ENCODE measurements at regions not wholly inside any gene's neighbourhood (a gene's known extent, or its start where the extent isn't known, plus 50 kb on each side); places are given as distances from the start of the nearest gene placed in this dataset.
A peak's percentile ranks its signal among the peaks of the same experiment; 100 is the strongest.

DNA sequence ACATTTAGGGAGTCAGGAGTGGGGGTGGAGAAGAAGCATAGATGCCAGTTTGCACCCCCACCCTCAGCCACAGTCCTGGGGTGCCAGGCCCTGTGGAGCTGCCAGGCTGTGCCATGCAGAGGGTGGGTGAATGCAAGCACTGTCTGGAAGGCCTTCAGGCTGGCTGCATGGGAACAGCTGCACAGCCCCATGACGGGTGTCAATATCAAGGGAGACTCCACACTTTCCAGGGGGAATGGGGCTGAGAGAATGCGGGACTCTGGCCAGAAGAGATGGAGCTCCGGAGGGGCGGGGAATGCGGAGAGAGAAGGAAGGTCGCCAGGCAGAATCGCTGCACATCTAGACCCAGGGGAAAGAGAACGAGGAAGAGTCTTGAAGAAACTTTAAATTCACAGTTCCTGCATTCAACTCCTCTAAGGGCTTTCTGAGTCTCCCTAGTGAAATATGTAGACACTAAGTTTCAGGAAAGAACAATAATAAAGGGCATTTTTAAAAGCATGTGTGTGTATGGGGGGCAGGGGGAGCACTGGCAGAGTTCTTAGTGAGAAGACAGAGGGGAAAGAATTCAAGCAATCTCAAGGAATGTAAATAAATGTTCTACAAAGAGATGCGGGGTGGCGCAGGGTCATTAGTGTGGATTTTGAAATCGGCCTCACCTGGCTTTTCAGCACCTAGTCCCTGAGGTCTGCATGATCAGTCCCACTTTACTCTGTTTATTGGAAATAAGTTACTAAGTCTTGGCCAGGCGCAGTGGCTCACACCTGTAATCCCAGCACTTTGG lies 59.1 kb downstream of the BOD1 start:
- DNase-seq (ENCODE audit: low read depth) = no peak

DNA sequence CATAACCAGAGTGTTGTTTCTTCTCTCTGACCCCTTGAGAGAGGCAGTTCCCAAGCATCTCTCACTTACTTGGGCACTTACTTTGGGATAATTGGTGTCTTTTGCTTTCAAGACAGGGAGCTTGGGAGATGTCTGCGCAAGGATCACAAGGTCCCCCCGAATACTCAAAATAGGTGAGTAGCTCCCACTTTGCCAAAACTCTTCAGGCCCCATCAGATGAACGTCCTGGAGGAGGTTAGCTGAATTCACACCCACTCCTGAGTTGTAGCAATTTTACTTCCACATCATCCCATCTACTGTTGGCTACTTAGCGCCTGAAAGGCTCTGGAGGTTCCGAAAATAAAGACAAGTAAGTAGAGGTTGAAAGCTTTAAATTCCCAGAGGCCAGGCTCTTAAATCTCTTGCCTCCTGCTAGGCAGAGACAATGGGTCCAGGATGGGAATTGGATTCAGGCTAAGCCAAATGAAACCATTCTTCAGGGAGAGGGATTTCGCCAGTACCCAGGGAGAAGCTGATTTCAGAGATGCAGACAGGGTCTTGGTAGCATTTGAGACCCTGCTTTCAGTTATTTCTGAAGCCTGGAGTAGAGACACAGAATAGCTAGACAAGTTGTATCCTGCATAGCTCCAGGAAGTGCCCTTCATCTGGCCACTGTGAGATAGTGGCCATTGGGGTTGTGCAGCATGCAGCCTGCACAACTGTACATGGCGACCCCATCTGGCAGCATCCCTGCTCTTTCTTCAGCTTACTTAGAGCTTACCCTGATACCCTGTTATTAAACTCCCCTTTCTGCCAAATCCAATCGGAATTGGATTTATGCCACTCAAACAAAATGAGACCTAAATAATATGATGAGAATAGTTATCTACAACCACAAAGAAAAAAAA lies 60.1 kb downstream of the BOD1 start:
- DNase-seq (ENCODE audit: low read depth) = no peak

DNA sequence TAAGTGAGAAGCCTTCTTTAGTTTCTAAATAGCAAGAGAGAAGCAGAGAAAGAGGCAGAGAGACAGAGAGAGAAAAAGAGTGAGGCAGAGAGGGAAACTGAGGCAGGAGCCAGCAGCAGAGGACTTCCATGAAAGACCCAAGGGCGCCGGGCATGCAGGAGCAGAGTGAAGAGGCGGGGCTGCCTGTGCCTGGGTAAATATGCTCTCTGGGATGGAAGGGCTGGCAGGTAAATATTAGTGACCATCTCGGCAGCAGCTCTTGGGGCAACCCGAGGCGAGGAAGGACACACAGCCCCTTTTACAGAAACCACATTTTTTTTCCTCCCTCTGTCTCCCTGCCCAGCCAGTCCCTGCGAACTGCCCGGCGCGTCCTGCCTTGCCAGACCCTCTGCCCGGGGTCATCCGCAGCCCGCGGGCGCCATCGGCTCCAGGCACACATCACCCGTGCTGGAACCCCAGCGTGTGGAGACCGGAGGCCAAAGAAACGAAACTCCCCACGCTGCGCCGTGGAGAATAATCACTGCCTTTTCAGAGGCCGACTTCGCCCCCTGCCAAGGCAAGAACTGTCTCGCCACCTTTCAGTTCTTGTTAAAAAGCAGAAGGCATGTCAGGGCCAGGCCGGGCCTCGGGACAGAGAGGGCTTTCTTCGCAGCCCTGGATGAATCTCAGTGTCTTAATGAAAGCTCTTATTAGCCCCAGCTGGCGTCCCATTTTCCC lies 61.3 kb downstream of the BOD1 start:
- DNase-seq (ENCODE audit: low read depth) = peak; percentile 24

DNA sequence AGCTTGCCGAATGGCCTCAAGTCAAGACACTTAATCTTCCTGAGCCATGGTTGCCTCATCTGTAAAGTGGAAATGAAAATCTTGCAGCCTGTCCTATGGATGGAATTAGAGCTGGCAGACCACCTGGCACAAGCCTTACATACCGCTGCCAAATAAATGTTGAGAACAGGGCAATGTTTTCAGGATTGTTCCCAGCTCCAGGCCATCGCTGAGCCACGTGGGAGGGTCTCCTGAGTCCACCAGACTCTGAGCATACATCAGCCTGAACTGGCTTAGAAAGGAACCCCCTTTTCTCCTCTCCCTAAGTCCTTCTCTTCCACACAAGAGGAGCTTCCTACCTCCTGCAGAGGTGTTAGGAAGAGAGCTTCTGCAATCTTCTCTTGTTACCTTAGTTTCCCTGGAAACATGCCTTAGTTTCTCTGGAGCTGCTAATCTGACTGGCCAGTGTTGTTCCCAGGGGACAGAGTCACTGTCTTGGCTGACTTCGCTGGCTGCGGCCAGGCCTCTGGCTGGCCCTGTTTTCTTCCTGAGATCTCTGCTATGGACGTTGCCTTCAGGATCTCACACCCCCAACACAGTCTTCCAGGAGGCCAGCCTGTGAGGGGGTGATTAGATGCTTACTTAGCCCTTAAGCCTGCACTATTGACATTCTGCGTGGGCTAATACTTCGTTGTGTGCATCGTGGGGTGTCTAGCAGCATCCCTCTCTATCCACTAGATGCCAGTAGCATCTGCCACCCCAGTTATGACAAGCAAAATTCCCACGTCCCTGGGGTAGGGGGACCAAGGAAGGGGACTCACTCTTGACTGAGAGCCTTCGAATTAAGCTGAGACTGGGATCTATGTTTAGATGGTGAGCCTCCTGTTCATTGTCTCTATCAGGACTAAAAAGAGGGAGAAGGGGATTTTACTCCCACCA lies 62.2 kb downstream of the BOD1 start:
- no peak for DNase-seq (ENCODE audit: low read depth)

DNA sequence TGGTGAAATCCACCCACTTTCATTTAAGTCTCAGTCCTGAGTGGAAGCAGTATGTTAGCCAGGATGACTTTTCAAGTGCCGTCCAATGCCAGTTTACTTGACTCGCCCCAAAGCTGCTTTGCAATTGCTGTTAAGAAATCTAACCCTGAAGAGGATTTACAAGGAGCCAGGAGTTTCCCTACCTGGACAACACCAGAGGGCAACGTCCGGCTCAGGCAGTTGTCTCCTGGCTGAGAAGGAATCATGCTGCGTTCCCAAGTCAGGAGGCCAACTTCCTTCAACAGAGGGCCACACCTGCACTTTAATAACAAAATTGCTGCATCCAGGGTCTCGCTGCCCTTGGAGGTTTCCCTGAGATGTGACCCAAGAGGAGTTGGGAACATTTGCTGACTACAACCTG lies 65.8 kb downstream of the BOD1 start:
- no peak for DNase-seq (ENCODE audit: low read depth)

DNA sequence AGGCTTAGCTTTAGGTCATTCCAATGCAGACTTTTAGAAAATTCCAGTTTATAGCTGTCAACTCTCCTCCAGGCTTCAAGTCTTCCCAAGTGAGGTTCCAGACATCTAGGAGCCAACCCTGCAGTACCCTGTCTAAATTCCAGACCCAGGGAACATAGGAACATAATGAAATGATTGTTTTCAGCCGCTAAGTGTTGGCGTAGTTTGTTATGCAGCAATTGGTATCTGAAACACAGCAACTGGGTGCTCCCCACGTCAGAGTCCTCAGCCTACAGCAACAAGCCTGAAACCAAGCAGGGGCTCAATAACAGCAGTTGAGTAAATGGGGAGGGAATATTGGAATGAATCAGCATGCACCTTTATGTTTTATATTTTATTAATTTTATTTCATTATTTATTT lies 66.8 kb downstream of the BOD1 start:
- no peak for DNase-seq (ENCODE audit: low read depth)

DNA sequence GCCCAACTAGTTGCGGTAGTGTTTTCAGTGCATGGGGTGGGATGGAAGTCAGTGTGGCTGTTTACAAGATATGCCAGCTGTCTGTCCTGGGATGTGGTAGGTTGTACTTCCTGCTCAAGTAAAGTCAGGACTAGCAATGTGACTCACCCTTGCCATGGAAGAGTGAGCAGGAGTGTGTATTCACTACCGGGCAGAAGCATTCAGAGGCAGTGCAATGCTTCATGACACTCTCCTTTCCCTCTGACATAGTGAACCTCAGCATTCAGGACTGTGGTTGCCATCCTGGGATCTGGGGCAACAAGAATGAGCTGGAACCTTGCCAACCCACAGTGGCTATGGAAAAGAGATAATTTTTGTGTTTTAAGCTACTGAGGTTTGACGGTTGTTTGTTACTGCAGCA lies 68.9 kb downstream of the BOD1 start:
- DNase-seq (ENCODE audit: low read depth) = peak; percentile 88

DNA sequence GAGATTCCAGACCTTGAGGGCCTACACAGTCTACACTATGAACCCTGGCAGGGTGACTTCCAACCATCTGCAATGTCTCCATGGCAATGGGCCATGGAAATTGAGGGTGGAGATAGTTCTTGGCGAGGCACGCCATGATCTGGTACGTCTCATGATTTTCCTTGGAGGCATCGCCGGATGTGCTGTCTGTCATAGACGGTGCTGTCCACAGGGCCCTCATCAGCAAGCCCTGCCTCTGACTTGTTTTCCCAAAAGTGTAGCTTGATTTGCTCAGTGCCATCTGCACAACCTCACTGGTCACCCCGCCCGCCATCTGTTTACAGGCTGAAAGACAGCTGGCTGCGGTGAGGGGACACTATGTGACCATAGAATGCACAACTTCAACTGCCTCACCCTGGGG lies 73.5 kb downstream of the BOD1 start:
- no peak for DNase-seq (ENCODE audit: low read depth)

DNA sequence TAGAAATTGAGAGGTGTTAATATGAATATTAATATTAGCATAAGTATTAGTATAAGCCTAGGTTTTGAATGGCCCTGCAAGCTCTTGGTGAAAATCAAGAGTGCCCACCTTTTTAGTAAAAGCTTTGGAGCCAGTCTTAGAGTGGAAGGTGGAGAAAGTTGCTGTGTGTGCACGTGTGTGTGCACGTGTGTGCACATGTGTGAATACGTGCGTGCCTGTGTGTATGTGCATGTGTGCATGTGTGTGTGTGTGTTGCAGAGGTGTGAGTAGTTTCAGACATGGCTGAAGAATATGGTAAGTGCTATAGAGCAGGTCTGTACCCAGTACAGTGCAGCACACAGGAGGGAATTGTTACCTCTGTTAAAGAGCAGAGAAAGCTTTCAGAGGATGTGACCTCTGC lies 74.3 kb downstream of the BOD1 start:
- DNase-seq (ENCODE audit: low read depth) = no peak

DNA sequence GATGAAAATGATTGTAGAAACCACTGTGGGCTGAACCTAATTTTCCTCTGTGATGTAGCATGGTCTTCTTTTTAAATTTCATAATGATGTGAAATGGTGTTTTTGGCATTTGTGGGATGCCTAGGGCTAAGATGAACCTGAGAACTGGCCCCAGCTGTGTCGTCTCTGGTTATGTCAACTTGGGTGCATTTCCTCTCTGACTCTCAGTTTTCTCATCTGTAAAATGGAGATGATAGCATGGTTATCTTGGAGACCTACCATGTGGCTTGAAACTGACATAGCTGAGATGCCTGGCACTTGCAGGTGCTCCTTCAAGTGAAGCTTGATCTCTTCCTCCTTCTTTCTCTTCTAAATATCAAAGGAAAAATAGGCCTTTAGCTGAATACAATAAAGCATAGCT lies 77.8 kb downstream of the BOD1 start:
- DNase-seq (ENCODE audit: low read depth) = no peak

DNA sequence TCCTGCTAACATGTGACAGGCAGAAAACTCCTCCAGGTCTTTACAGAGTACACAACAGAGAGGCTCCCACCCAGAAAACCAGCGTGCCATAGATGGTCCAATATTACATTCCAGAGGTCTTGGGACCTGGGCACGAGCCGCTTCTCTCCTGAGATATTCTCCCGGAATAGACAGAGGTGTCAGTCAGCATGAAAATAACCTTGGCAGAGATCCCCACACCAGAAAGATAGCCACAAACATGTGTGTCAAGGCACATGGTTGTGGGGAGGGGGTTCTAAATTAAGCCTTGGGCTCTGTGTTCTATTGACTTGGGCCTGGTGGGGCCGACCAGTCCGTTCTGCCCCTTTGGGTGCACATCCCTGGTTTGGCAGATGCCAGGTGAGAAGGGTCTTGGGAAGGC lies 78.4 kb downstream of the BOD1 start:
- no peak for DNase-seq (ENCODE audit: low read depth)

DNA sequence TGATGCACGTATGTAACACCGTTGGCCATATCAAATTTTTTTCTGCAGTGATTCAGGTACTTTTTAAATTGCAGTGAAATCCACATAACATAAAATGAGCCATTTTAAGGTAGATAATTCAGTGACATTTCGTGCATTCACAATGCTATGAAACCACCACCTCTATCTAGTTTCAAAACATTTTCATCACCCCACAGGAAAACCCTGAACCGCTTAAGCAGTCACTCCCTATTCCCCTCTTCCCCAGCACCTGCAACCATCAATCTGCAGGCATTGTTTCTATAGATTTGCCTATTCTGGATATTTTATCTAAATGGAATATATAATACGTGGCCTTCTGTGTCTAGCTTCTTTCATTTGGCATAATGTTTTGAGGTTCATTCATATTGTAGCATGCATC lies 79.2 kb downstream of the BOD1 start:
- DNase-seq (ENCODE audit: low read depth) = no peak

DNA sequence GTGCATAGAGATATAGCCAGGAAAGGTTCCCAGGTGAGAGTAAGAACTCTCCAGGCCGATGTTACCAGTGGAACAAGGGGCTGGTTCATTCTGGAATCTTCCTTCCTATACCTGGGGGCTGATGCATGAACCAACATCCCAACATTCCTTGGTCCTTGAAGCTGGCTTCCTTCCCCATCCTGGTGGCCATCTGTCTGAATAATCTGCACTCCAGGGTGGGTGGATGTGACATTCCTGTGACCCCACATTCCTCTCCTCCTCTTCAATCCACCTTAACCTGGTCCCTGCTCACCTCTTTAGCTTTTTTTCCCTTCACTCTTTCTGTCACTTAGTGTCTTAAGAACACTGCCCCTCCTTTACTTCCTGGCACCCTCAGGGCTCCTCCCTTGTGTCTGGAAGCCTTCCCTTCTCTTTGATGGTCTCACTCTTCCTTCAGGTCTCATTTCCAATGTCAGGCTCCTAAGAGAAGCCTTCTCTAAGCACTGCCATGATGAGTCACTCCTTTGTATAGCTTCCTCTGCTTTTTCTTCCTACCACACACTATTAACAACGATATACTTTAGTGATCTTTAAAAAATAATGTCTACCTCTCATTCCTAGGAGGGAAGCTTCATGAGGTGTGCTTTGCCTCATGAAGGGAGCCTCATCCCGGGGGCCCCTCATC lies 80.3 kb downstream of the BOD1 start:
- DNase-seq (ENCODE audit: low read depth) = peak; percentile 39

DNA sequence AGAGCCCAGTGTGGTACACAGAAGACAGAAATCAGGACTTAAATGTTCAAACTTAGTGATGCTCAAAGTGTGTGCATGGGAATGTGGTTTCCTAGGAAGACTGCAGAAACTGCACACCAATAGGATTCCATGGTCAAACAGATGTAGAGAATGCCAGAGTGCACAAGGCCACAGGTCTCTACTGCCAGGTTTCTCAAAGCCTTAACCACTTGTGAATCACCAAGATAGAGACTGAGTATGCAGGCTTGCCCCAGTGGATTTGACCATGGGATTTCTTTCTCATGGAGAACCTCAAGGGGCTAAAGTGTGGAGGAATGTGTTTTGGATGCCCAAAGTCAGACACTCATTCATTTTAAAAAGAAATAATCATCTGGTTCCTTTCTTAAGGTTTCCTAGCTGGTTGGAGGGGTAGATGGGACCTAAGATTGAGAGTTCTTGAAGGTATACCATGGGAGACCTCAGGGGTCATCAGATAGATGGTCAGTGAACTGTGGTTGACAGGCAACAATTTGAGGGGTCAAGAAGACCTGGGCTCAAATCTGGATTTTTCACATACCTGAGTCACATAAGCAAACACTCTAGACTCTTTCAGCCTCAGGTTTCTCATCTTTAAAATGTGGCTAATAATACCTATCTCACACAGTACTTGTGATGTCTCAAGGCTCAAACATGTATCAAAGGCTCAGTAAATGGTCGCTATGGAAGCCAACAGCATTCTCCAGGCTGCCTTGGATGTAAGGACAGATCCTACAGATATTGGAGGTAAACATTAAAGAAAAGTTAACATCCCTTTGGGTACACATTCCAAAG lies 81.1 kb downstream of the BOD1 start:
- DNase-seq (ENCODE audit: low read depth) = no peak

DNA sequence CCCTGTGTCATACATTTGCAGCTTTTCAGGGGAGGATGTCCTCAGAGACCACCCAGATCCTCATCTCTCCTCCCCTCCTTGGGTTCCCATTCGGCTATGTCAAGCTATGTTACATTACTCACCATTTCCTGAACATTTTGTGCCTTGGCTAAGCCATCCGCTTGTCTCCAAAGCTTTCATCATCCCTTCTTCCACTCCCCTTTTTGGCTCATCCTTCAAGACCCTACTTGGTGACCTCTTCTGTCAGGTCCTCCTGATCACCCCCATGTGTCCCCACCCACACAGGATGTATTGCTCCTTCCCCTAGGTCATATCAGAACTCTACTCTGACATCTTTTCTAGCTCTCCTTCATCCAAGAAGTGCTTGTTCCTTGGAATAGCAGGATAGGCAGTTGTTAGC lies 81.8 kb downstream of the BOD1 start:
- DNase-seq (ENCODE audit: low read depth) = no peak

DNA sequence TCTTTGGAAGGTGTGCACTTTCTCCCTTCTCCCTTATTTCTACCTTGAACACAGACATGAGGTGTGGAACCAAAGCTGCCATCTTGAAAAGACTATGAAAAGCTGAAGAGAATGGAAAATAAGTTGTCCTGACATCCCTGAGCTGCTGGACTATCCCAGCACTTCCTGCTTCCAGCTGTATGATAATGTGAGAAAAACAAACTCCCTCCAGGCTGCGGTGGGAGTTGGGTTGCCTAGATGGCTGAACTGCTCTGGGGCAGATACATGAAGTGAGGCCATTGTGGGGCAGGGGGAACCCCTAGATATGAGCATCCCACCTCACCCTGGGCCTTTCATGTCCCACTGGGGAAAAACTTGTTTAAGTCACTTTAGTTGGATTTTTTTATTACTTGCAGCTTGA lies 82.4 kb downstream of the BOD1 start:
- no peak for DNase-seq (ENCODE audit: low read depth)

DNA sequence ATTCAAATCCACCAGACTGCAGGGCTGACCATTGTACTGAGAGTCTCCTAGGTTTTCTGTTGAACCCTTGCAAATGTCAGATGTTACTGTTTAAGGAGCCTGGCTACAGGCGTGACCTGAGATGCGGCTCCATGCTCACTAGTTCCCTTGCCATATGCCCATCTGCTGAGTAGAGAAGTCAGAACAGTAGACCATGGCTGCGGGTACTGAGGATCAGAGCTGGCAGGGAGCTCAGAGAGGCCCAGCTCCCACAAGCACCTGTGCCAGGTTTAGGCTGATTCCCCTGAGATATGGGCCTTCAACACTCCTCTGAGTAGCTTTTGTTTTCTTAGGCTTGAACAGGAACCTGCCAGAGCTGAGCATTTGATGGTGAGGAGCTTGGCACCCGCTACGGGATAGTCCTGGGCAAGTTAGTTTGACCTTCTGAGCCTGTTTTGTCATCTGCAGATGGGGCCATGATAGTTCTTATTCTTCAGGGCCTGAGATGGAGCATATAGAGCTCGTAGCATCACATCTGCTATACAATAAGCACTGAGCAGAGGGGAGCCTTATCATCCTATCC lies 83.7 kb downstream of the BOD1 start:
- no peak for DNase-seq (ENCODE audit: low read depth)

DNA sequence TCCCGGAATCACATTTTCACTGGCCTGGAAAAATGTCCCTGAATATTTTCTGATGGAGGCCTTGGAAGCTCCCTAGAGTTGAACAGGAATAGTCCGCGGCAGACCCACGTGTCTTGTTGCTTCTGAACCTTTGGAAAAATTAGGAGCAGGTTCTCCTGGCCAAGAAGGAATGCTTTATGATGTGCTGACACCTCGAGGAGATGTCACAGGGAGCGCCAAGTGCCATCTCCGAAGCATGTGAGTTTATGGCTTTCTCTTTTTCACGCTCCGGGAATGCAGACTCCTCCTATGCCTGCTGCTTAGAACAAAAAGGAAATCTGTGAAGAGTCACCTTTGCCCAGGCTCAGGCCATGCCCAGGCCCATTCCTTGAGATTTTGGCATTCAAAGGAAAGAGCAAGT lies 84.6 kb downstream of the BOD1 start:
- DNase-seq (ENCODE audit: low read depth) = no peak

DNA sequence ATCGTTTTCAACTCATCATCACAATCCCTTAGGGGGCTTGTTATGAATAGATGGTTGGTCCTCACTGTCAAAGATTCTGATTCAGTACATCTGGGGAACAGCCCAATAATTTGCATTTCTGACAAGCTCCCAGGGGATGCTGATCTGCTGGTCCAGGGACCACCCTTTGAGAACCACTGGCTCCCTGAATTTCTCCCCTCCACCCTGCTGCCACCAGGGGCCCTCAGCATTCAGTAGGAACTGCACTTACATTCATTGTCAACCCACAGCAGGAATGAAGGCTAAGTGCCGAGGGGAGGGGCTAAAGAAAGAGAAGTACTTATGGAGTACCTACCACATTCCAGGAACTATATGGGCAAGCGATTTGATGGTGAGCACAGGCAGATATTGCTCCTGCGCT lies 85.9 kb downstream of the BOD1 start:
- DNase-seq (ENCODE audit: low read depth) = no peak

DNA sequence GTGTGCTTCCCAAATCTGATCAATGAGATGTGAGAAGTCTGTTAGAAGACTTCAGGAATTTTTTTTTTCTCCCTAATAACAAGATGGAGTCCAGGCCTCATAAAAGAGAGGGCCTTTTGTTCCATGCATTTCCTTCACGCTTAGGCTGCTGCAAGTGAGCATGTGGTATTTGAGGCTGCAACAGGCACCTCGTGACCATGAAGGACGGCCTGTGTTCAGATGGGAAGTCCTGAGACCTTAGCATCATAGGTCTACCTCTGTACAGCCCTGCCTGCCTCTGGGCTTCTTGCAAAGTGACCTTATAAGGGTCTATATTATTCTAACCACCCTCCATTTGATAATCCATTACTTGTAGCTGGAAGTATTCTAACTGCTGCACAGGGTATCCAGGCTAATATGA lies 86.6 kb downstream of the BOD1 start:
- no peak for DNase-seq (ENCODE audit: low read depth)
